HG03469 (cell line): ENCODE measurements at regions not wholly inside any gene's neighbourhood (a gene's known extent, or its start where the extent isn't known, plus 50 kb on each side); places are given as distances from the start of the nearest gene placed in this dataset.
"Not testable (repeated sequence)": the region's sequence is repeated elsewhere in the genome, so short reads cannot be mapped to it uniquely, and the experiment has no call there.

Experiments
- ATAC-seq: cut with Tn5 transposase; IDR thresholded peaks from one replicate; pipeline ENCODE4 v1.9.1; 2021; ENCODE audit warnings: mild to moderate bottlenecking, moderate library complexity, moderate number of reproducible peaks; ENCODE audit not compliant: unreplicated experiment

DNA sequence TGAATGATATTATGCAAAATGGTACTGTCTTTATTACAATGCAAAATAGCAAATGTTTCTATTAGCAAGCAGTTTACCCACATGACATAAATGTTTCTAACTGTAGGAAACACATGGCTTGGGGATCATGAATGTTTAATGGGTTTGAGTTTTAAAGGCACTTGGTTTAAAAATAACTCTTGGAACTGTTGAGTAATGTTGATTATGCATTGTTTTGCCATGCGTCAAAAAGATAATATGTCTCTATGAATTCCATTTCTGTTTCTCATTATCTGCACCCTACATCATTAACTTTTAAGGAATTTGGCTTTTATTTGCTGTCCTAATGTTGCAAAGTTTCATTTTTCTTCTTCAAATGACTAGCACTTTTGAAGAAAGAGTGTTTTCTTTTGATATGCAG lies 1355.5 kb downstream of the SUCLG1 start:
- ATAC-seq, result no peak

DNA sequence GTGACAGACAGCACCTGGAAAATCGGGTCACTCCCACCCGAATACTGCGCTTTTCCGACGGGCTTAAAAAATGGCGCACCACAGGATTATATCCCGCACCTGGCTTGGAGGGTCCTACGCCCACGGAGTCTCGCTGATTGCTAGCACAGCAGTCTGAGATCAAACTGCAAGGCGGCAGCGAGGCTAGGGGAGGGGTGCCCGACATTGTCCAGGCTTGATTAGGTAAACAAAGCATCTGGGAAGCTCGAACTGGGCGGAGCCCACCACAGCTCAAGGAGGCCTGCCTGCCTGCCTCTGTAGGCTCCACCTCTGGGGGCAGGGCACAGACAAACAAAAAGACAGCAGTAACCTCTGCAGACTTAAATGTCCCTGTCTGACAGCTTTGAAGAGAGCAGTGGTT lies 1370.0 kb downstream of the SUCLG1 start:
- ATAC-seq, result not testable (repeated sequence)

DNA sequence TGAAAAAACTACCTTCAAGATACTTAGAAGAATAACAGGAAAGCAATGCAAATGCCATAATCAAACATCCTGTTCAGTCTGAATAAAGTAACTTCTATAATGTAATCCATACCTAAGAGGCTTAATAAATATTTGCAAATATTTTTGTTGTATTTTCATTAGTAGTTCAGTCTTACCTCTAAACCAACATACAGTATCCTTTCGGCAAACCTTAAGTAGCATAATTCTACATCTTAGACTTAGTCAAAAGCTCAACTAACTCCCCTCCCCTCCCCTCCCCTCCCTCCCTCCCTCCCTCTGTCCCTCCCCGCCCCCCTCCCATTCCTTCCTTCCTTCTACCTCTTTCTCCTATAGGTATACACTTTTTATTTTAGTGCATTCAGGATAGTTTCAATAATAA lies 1373.2 kb downstream of the SUCLG1 start:
- no peak for ATAC-seq

DNA sequence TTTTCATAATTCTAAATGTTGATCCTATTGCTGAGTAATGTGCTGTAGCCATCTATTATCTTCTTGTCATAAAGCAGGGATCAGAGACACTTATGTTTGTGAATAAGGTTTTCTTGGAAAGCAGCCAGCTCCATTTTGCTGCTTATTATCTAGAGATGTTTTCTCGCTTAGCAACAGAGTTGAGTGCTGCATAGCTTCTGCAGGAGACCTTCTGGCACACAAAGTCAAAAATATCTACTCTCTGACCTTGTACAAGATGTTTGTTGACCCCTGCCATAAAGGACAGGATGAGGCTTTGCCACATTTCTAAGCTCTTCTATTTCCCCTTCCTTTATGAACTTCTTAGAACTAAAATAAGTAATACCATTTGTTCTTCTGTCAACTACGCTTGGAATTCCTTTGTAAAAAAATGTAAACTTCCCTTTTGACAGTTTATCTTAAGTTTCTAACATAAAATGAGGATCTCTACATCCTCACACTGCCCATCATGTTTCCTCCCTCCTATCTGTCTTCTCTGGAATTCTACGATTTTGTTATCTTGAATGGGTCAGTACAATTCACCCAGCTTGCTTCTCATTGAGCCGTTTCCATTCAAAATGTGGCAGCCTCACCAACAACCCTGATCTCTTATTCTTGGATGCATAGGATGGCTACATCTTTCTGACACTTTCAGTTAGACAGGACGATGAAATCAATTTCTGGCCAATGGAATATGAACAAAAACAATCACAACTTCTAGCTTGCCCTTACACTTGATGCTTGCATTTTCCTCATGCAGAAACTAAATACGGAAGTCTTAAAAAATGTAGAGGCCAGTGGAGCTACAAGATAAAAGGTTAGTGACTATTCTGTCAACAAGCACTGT lies 1377.0 kb downstream of the SUCLG1 start:
- ATAC-seq, result no peak

DNA sequence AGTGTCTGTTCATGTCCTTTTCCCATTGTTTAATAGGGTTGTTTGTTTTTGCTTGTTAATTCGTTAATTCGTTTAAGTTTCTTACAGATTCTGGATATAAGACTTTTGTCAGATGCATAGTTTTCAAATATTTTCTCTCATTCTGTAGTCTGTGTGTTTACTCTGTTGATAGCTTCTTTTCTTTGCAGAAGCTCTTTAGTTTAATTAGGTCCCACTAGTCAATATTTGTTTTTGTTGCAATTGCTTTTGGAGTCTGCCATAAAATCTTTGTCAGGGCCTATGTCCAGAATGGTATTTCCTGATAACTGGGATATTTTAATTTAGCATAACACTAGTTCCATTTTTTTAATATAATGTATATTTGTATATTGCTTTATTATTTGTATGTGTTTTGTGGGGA lies 1380.1 kb downstream of the SUCLG1 start:
- ATAC-seq, result no peak

DNA sequence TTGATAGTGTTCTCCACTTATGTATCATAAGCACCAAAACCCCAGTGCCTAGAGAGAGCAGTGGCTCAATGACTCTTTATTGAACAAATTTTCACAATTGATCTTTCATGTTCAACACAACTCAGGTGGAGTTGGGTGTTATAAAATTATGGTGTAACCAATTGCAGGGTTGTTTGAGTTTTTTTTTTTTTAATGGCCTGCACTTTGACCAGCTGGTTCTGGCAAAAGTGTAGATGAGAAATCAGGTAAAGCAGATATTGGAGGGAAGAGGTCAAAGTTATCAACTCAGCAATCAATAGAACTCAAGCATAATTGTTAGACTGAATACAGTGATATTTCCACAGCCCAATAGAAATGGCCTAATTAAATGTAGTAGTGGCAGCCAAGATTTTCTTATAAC lies 1386.3 kb downstream of the SUCLG1 start:
- no peak for ATAC-seq

DNA sequence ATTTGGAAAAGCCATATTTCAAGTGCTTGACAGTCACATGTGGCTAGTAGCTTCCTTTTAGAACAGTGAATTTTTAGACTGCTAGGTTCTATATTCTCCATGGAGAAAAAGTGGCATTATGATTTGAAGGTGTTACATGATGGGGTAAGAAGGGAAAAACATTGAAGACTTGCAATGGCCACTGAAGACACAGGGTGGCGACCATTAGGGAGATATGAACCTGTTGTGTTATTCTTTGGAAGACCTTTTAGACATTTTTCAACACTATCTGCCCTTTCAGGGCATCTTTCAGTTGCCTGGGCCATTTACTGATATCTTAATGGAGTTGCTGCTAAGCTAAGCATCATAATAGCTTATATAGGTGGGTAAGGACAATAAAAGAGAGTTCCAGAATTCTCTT lies 1387.2 kb downstream of the SUCLG1 start:
- no peak for ATAC-seq

DNA sequence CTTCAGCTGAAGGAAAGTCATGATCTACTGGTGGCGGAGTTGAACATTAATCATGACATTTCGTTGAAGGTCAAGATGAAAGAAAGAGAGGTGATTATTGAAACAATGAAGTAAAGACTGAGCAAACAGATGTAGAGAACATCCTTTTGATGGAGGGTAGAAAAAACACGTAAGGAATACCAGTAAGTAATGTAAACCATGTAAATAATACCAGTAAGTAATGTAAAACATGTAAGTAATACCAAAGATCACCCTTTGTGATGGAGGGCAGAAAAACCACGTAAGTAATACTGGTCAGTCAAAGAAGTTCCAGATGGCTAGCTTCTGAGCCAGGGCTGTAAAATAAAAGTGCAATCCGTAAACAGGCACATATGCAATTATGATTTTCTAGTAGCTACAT lies 1387.7 kb downstream of the SUCLG1 start:
- no peak for ATAC-seq

DNA sequence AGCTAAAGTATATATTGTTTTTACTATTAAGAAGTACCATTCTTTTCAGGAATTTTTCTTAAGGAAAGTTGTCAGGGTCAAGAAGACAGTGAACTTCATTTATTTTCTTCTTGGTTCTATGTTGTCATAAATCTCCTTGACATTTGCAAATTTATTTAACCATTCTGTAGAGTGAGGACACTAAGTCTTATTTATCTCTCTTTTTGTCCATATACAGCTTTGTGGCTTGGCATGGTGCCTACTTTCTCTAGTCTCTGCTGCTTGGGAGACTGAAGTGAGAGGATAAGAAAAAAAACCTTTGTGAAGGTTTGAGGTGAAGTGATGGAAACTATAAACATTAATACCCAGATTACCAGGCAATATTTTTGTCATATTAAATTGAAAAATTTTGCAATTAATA lies 1389.4 kb downstream of the SUCLG1 start:
- ATAC-seq, result no peak

DNA sequence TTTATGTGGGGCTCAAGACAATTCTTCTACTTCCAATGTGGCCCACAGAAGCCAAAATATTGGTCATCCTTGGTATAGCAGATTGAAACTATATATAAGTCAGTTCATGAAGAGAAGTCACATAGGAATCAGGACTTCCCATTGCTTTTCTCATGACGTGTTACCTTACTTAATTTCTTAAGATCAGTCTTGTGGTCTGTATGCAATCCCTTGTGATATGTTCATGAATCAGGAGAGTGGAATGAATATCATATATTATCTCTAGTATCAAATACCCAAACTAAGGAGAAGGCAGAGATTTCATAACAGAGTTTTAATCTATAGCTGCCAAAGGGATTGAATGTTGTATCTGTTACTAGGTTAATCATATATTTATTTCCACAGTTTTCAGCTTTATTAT lies 1390.4 kb downstream of the SUCLG1 start:
- no peak for ATAC-seq

DNA sequence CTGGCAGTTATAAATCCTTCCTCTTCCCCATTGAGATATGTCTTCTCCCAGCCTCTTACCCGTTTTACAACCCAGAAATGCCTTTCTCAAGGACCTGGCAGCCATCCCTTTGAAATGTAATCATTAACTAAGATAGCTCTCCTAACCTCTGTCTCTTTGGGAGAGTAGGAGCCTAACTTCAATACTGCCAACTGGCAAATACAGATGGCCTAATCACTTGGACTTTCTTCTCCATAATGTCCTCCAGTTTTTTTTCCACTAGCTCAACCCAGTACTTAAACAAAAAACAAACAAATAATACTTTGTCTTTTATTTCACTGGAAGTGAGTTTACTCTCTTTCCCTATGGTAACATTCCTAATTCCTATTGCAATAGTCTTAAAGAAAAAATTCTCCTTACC lies 1391.1 kb downstream of the SUCLG1 start:
- ATAC-seq, result no peak

DNA sequence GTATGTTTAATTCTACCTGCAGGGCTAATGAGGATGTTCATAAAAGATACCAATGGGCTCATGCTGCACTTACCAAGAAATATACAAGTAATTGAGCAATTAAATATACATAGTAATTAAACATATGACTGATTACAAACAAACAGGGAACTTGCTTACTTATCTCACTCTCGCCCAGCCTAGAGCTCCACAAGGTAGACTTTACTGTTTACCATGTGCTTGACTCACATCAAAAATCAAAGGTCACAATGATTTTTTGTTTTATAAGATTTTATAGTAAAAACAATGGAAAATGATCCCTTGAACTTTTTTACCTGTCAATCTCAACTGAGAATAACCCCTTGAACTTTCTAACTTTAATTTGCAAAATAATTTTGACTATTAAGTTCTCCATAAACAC lies 1395.1 kb downstream of the SUCLG1 start:
- ATAC-seq, result no peak

DNA sequence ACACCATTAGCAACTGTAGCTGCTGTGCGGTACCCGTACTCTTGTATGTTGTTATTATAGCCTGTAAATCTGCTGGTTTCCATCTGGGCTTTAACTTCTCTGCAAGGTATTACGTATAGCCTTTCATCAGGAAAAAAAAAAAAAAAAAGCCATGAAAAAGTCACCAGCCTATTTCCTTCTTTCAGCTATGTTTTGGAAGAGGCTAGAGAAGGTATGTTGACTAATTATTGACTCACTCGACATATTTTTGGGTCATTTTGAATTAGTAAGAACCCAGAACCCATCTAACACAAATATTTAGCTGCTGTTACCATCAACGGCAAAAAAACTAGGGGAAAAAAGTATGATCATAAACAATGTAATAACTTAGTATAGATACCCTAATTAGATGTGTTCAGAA lies 1395.6 kb downstream of the SUCLG1 start:
- ATAC-seq, result no peak

DNA sequence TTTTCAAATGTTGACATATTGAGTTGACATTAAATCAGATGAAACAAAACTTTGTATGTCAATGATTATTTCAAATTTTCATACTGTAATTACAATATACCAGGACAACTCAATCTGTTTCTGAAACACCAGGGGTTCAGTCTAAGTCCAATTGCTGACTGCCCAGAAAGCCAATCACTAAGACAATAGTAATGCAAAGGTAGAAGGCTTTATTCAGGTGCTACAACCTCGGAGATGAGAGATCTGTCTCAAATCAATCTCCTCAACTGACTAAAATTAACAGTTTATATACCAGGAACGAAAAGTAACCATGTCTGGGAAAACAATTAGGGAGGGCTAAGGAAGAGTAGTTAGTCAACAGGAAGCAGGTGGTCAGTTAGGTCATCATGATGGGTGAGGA lies 1400.4 kb downstream of the SUCLG1 start:
- no peak for ATAC-seq

DNA sequence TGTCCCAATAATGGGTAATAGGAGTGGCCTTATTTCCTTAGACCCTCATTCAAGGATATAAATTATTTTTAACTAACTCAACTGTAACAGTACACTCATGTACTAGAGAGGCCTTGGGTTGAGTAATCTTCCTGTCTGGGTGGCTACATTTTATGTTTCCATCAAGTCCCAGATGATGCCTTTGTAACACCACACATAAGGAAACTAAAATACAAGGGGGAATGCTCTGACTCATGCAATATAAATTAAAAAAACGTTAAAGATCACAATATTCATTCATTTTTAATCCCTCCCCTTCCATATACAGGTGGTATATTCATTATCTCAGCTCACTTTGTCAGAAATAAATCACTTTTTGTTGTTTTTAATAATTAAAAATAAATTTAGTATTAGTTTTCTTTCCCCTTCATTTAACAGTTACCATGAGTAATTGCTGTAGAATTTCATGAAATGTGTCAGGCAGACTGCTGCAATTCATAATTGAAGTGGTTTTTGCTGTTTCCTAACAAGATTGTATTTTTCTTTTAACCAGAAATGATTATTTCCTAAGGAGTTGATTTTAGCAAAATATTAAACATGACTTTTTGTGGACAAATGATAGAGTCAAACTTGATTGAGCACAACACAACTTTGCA lies 1403.6 kb downstream of the SUCLG1 start:
- ATAC-seq, result no peak

DNA sequence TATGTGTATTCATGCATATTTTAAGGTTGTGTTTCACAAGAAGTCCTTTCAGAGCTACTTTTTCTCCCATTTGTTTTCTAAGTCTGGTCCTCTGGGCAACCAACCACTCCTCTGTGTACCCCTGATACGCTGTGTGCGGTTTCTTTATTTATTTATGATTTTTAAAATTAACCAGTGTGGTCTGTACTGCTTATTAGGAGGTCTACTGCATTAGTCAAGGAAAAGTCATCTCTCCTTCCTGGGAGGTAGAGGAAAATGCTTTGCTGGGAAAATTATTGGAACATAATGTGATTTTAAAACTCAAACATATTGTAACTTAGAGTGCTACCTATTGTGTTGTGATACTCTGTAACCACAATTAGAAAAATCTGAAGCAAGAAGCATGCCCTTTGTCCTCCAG lies 1404.3 kb downstream of the SUCLG1 start:
- no peak for ATAC-seq

DNA sequence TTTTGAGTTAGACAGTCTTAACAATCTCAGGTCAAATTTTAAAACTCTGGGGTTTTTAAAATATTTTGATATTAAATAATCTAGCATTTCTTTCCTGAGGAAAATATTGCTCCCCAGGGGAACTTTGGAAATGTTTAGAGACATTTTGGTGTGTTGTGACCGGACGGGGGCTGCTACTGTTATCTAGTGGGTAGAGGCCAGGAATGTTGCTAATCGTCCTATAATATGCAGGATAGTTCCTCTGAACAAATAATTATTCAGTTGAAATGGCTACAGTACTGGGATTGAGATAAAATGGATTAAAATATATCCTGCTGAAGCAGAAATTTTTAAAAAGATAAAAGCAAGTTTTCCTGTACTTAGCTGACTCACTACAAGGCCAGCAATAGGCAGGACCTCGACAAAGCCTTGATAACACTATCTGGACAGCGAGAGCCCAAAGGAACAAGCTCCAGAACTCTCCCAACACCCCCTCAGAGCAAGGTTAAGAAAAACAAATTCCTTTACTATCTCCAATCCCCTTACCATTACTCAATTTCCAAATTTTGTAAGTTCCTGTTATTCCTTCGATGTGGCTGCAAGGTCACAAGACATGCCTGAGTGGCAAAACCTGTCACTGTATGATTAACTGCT lies 1407.4 kb downstream of the SUCLG1 start:
- ATAC-seq, result no peak

DNA sequence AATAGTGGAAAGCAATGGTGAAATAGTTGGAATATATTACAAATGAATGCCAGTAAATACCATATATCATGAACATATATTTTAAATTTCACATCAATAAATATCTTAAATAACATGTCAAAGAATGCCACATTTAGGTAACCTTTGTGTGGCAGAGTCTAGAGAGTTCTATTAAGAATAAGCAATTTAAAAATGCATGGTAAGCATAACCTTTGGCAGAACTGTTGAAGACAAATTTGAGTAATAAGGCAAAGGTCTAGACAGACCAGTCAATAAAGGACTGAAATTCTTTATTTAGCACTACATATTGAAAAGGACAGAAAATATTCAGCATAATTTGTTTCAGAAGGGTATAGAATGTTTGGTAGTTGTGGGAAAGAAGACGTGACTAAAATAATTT lies 1417.0 kb downstream of the SUCLG1 start:
- no peak for ATAC-seq

DNA sequence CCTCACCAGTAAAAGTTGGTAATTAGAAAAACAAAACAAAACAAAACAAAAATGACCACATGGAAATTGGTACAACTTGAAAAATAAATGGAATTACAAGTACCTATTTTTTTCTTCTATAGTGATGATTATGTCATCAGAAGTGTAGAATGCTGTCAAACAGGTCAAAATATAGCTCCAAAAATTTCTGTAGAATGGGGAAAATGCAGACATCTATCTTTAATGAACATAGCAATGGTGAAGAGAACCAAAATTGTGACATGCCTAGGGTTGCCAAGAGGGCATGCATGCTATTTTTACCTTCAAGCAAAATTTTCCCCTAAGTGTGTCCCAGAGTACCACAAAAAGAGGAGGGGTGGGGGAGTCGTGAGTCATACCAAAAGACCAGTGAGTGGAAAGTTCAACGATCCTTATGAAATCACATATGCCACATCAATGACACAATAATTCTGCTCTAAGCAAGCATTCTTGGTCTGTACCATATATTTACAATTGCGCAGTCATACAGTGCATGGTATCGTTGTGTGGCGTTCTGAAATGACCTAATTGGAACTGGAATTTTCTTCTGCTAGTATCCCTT lies 1436.4 kb downstream of the SUCLG1 start:
- ATAC-seq, result no peak

DNA sequence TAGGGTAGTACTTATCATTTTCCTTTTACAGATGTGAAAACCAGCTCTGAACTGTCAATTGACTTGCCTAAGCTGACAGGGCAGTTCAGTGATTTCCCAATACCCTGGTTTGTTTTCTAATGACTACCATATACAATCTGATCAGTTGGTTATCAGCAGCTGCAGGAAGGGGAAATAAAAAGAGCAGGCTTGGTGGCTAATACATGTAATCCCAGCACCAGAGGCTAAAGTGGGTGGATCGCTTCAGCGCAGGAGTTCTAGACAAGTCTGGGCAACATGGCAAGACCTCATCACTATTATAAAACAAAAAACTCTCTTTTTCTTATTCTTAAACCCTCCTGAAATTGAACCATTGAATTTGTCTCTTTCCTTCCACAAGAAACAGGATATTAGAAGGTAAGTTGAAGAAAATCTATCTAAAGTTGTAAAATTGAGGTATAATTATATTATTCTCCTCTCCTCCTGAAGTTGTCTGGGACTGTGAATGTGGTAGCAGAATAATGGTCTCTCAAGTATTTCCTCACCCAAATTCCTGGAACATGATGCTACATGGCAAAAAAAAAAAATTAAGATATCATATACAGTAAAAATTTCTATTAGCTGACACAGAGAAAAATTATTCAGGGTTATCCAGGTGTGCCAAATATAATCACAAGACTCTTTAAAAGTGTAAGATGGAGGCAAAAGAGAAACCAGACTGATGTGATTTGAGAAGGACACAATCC lies 1441.6 kb downstream of the SUCLG1 start:
- no peak for ATAC-seq
